ENCODE measurements at regions not wholly inside any gene's neighbourhood (a gene's known extent, or its start where the extent isn't known, plus 50 kb on each side); places are given as distances from the start of the nearest gene placed in this dataset.

- TF ChIP-seq MAX (IDR thresholded peaks at IDR 0.05) (no peak), EP300 (IDR thresholded peaks at IDR 0.05; ENCODE audit: borderline replicate concordance) (no peak), USF1 (IDR thresholded peaks at IDR 0.05) (no peak), FOXM1 (IDR thresholded peaks at IDR 0.05; ENCODE audit: borderline replicate concordance, low read depth) (no peak), TAF1 (IDR thresholded peaks at IDR 0.05; ENCODE audit: low read depth) (no peak)
- TF ChIP-seq, protein P1, sequence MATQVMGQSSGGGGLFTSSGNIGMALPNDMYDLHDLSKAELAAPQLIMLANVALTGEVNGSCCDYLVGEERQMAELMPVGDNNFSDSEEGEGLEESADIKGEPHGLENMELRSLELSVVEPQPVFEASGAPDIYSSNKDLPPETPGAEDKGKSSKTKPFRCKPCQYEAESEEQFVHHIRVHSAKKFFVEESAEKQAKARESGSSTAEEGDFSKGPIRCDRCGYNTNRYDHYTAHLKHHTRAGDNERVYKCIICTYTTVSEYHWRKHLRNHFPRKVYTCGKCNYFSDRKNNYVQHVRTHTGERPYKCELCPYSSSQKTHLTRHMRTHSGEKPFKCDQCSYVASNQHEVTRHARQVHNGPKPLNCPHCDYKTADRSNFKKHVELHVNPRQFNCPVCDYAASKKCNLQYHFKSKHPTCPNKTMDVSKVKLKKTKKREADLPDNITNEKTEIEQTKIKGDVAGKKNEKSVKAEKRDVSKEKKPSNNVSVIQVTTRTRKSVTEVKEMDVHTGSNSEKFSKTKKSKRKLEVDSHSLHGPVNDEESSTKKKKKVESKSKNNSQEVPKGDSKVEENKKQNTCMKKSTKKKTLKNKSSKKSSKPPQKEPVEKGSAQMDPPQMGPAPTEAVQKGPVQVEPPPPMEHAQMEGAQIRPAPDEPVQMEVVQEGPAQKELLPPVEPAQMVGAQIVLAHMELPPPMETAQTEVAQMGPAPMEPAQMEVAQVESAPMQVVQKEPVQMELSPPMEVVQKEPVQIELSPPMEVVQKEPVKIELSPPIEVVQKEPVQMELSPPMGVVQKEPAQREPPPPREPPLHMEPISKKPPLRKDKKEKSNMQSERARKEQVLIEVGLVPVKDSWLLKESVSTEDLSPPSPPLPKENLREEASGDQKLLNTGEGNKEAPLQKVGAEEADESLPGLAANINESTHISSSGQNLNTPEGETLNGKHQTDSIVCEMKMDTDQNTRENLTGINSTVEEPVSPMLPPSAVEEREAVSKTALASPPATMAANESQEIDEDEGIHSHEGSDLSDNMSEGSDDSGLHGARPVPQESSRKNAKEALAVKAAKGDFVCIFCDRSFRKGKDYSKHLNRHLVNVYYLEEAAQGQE (IDR thresholded peaks at IDR 0.05; ENCODE audit: low read depth), result no peak
Measured at GRCh38 chr12:19783547-19784444, 344.5 kb downstream of the AEBP2 start.
